ENCODE measurements at regions not wholly inside any gene's neighbourhood (a gene's known extent, or its start where the extent isn't known, plus 50 kb on each side); places are given as distances from the start of the nearest gene placed in this dataset.

DNA sequence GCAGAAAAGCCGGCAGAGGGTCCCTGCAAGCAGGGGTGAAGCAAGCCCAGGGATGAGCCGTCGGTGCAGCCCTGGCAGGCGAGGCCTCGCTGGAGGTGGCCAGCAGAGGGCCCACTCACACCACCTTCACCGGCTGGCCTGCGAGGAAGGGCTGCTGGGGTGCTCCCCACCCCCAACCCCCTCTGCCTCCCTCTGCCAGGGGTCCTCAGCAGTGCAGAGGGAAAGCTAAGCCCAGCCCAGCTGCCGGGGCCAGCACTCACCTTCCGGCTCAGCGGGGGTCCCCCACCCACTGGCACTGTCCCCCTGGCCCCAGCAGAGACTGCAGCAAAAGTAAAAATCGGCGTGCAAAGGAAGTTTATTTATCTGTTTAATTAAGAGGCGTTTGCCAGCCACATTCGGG is 113.4 kb downstream of the ENGASE start:
- TF ChIP-seq GATA2 (IDR thresholded peaks at IDR 0.05; ENCODE audit: low read depth, low read length), result no peak
- no peak for TF ChIP-seq GATA3 (IDR thresholded peaks at IDR 0.05; ENCODE audit: low read depth, low read length)

All from SH-SY5Y (cell line).